Liver (tissue), 8 donors: ENCODE measurements at regions not wholly inside any gene's neighbourhood (a gene's known extent, or its start where the extent isn't known, plus 50 kb on each side); places are given as distances from the start of the nearest gene placed in this dataset.

Source experiments
- DNase-seq: peaks from one replicate; pipeline ENCODE4 v3.0.0-alpha.2; 2017; ENCODE audit warnings: low spot score
- H3K27ac ChIP-seq, 2 donors: one replicate each; pipeline ENCODE4 v1.7.0; 2013; ENCODE audit warnings: inconsistent platforms in 2 of 2, low read length in 2 of 2, control low read depth in 1 of 2, low read depth in 1 of 2, mild to moderate bottlenecking in 1 of 2
- H3K27me3 ChIP-seq, 4 donors: one replicate each; pipeline versions ENCODE4 v1.6.1 to v1.7.0; 2013; ENCODE audit warnings: low read length in 3 of 4, inconsistent platforms in 1 of 4, mild to moderate bottlenecking in 1 of 4, moderate library complexity in 1 of 4; ENCODE audit not compliant: control insufficient read depth in 4 of 4, insufficient read depth in 4 of 4
- H3K36me3 ChIP-seq, 4 donors: one replicate each; pipeline versions ENCODE4 v1.6.1 to v1.7.0; 2013; ENCODE audit warnings: low read length in 3 of 4, mild to moderate bottlenecking in 3 of 4, low read depth in 1 of 4, moderate library complexity in 1 of 4; ENCODE audit not compliant: control insufficient read depth in 4 of 4, insufficient read depth in 3 of 4
- H3K4me1 ChIP-seq, 4 donors: one replicate each; pipeline versions ENCODE4 v1.6.1 to v1.7.0; 2013; ENCODE audit warnings: low read length in 3 of 4, mild to moderate bottlenecking in 3 of 4, moderate library complexity in 1 of 4; ENCODE audit not compliant: control insufficient read depth in 4 of 4, insufficient read depth in 4 of 4
- H3K4me3 ChIP-seq, 3 donors: one replicate each; pipeline versions ENCODE4 v1.6.1 to v1.7.0; 2013; ENCODE audit warnings: low read length in 3 of 3, control low read depth in 1 of 3, low read depth in 1 of 3, mild to moderate bottlenecking in 1 of 3
- H3K9ac ChIP-seq, 2 donors: one replicate each; pipeline ENCODE4 v1.7.0; 2013; ENCODE audit warnings: low read length in 2 of 2, mild to moderate bottlenecking in 2 of 2, moderate library complexity in 2 of 2, control low read depth in 1 of 2, low read depth in 1 of 2
- H3K9me3 ChIP-seq, 4 donors: one replicate each; pipeline versions ENCODE4 v1.6.1 to v1.7.0; 2013; ENCODE audit warnings: low read length in 3 of 4; ENCODE audit not compliant: control insufficient read depth in 4 of 4
- ATF3 ChIP-seq: IDR thresholded peaks from 2 replicates; pipeline ENCODE4 v1.6.1; 2016; ENCODE audit warnings: antibody characterized with exemption
- EGR1 ChIP-seq, 2 donors: IDR thresholded peaks; 2 replicates each; pipeline ENCODE4 v1.6.1; 2016 to 2018; ENCODE audit warnings: antibody characterized with exemption in 2 of 2, low read depth in 2 of 2
- FOXA1 ChIP-seq: IDR thresholded peaks from 2 replicates; pipeline ENCODE4 v1.6.1; 2016; ENCODE audit warnings: antibody characterized with exemption
- FOXA2 ChIP-seq: IDR thresholded peaks from 2 replicates; pipeline ENCODE4 v1.6.1; 2016; ENCODE audit warnings: antibody characterized with exemption
- GABPA ChIP-seq, 2 donors: IDR thresholded peaks in 1 of 2; conservative IDR thresholded peaks in 1 of 2; 2 replicates each; pipeline ENCODE4 v1.6.1; 2016; ENCODE audit warnings: antibody characterized with exemption in 2 of 2, mild to moderate bottlenecking in 1 of 2, moderate library complexity in 1 of 2
- HNF4A ChIP-seq, 2 donors: conservative IDR thresholded peaks; 2 replicates each; pipeline ENCODE4 v1.6.1; 2016; ENCODE audit warnings: antibody characterized with exemption in 2 of 2, mild to moderate bottlenecking in 2 of 2
- HNF4G ChIP-seq: IDR thresholded peaks from 2 replicates; pipeline ENCODE4 v1.6.1; 2016; ENCODE audit warnings: antibody characterized with exemption
- JUND ChIP-seq, 2 donors: IDR thresholded peaks; 2 replicates each; pipeline ENCODE4 v1.6.1; 2016; ENCODE audit warnings: antibody characterized with exemption in 2 of 2
- NR2F2 ChIP-seq: IDR thresholded peaks from 2 replicates; pipeline ENCODE4 v1.6.1; 2016; ENCODE audit warnings: antibody characterized with exemption
- RXRA ChIP-seq, 2 donors: IDR thresholded peaks; 2 replicates each; pipeline ENCODE4 v1.6.1; 2017 to 2018; ENCODE audit warnings: antibody characterized with exemption in 2 of 2, mild to moderate bottlenecking in 1 of 2
- SP1 ChIP-seq: IDR thresholded peaks from 2 replicates; pipeline ENCODE4 v1.6.1; 2018; ENCODE audit warnings: antibody characterized with exemption, mild to moderate bottlenecking
- TAF1 ChIP-seq: conservative IDR thresholded peaks from 2 replicates; pipeline ENCODE4 v1.6.1; 2016; ENCODE audit warnings: antibody characterized with exemption, mild to moderate bottlenecking
- YY1 ChIP-seq: IDR thresholded peaks from 2 replicates; pipeline ENCODE4 v1.6.1; 2016; ENCODE audit warnings: antibody characterized with exemption, mild to moderate bottlenecking
- WGBS: extraction: QIAGEN DNeasy Blood & Tissue Kit; methylation state at CpG from one replicate; pipeline ENCODE4 v1.1.7; 2013; 5-methylcytosine and 5-hydroxymethylcytosine counted together
- TF ChIP-seq, protein P1 (sequence below): IDR thresholded peaks from 2 replicates; pipeline ENCODE4 v1.6.1; 2016; ENCODE audit warnings: antibody characterized with exemption, mild to moderate bottlenecking
- TF ChIP-seq, protein P2 (sequence below): fragments of 150-350 bp; IDR thresholded peaks from 2 replicates; pipeline ENCODE4 v1.5.1; 2017; ENCODE audit warnings: improper control_type of control experiment, low read depth, low read length; ENCODE audit not compliant: missing input control
- donor health status: healthy.
- donor health status: healthy.
- donor health status: healthy.
- donor health status: healthy.
- donor health status: healthy.

DNA sequence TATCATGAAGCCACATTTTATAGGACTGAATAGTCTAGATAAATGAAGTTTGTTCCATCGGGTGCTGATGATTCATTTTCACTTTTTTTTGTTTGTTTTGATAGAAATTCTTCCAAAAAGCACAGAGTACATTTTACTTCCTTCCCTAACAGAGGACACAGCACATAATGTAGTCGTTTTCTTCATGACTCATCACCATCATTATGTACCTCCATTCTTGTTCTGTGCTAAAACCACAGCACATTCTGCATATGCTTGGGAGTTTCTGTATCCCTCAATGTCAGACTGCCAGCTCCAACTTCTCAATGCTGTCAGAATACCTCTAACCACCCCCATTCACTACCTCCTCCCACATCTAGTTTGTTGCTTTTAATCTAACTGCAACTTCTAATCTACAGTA is 1004.9 kb upstream of the ADGRB3 start:
- Histone ChIP-seq H3K27ac (no peak overlapping the region), H3K36me3 (no peaks in the 10 kb centered on the region), H3K27me3 (no peaks in the 10 kb centered on the region), H3K9me3 (no peaks in the 10 kb centered on the region), H3K4me1 (no peaks in the 10 kb centered on the region), H3K4me3 (no peak overlapping the region), H3K9ac (no peak overlapping the region)
- no peak for DNase-seq
- TF ChIP-seq NR2F2 (no peak), HNF4A (conservative IDR thresholded peaks at IDR 0.05) (no peak), GABPA (IDR thresholded peaks at IDR 0.05 in 1 of 2, conservative IDR thresholded peaks at IDR 0.05 in 1 of 2) (no peak), EGR1 (IDR thresholded peaks at IDR 0.05; ENCODE audit: low read depth in 2 of 2) (no peak), JUND (IDR thresholded peaks at IDR 0.05) (no peak), TAF1 (no peak), RXRA (IDR thresholded peaks at IDR 0.05) (no peak)
- 31% methylated on average over 2 of the region's 2 CpGs for WGBS

GRCh38 chr6:67629258-67629657 is 1005.8 kb upstream of the ADGRB3 start:
- no peak for TF ChIP-seq RXRA (IDR thresholded peaks at IDR 0.05)
- TF ChIP-seq, protein P1, sequence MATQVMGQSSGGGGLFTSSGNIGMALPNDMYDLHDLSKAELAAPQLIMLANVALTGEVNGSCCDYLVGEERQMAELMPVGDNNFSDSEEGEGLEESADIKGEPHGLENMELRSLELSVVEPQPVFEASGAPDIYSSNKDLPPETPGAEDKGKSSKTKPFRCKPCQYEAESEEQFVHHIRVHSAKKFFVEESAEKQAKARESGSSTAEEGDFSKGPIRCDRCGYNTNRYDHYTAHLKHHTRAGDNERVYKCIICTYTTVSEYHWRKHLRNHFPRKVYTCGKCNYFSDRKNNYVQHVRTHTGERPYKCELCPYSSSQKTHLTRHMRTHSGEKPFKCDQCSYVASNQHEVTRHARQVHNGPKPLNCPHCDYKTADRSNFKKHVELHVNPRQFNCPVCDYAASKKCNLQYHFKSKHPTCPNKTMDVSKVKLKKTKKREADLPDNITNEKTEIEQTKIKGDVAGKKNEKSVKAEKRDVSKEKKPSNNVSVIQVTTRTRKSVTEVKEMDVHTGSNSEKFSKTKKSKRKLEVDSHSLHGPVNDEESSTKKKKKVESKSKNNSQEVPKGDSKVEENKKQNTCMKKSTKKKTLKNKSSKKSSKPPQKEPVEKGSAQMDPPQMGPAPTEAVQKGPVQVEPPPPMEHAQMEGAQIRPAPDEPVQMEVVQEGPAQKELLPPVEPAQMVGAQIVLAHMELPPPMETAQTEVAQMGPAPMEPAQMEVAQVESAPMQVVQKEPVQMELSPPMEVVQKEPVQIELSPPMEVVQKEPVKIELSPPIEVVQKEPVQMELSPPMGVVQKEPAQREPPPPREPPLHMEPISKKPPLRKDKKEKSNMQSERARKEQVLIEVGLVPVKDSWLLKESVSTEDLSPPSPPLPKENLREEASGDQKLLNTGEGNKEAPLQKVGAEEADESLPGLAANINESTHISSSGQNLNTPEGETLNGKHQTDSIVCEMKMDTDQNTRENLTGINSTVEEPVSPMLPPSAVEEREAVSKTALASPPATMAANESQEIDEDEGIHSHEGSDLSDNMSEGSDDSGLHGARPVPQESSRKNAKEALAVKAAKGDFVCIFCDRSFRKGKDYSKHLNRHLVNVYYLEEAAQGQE, result no peak
- TF ChIP-seq FOXA1, result no peak
- TF ChIP-seq, protein P2, sequence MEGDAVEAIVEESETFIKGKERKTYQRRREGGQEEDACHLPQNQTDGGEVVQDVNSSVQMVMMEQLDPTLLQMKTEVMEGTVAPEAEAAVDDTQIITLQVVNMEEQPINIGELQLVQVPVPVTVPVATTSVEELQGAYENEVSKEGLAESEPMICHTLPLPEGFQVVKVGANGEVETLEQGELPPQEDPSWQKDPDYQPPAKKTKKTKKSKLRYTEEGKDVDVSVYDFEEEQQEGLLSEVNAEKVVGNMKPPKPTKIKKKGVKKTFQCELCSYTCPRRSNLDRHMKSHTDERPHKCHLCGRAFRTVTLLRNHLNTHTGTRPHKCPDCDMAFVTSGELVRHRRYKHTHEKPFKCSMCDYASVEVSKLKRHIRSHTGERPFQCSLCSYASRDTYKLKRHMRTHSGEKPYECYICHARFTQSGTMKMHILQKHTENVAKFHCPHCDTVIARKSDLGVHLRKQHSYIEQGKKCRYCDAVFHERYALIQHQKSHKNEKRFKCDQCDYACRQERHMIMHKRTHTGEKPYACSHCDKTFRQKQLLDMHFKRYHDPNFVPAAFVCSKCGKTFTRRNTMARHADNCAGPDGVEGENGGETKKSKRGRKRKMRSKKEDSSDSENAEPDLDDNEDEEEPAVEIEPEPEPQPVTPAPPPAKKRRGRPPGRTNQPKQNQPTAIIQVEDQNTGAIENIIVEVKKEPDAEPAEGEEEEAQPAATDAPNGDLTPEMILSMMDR, result no peak
- no peak for TF ChIP-seq EGR1 (IDR thresholded peaks at IDR 0.05; ENCODE audit: low read depth in 2 of 2)
- TF ChIP-seq ATF3, result no peak
- no peak for TF ChIP-seq NR2F2
- TF ChIP-seq FOXA2, result no peak
- no peak for TF ChIP-seq HNF4G
- no peak for TF ChIP-seq SP1
- TF ChIP-seq YY1, result no peak
- TF ChIP-seq TAF1, result no peak
- Histone ChIP-seq H3K27ac (no peak overlapping the region), H3K9ac (no peak overlapping the region), H3K36me3 (no peaks in the 10 kb centered on the region), H3K27me3 (no peaks in the 10 kb centered on the region), H3K9me3 (no peaks in the 10 kb centered on the region), H3K4me1 (no peaks in the 10 kb centered on the region), H3K4me3 (no peak overlapping the region)
- DNase-seq, result no peak

DNA sequence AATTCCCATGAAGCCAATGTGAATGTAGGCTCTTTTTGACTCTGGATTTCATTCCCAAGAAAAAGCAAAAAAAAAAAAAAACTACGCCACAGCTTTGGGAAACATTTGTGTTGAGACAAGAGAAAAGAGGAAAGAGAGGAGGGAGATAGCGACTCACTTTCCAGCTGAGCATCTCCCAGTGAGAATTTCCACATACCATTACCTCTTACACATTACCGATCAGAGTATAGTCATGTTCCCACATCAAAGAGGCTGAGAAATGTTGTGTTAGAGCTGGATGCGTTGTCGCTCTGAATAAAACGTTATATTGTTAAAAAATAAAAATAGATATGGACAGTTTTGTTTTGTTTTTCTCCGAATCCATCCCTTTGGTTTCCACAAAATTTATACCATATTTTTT is 1019.3 kb upstream of the ADGRB3 start:
- Histone ChIP-seq H3K9me3 (no peaks in the 10 kb centered on the region), H3K27me3 (no peaks in the 10 kb centered on the region), H3K27ac (no peak overlapping the region), H3K4me1 (no peaks in the 10 kb centered on the region), H3K9ac (no peak overlapping the region), H3K36me3 (no peaks in the 10 kb centered on the region), H3K4me3 (no peak overlapping the region)
- DNase-seq, result no peak
- TF ChIP-seq JUND (IDR thresholded peaks at IDR 0.05) (no peak), ATF3 (no peak), TAF1 (no peak), HNF4G (no peak), NR2F2 (no peak)
- TF ChIP-seq, protein P1, result no peak
- TF ChIP-seq, protein P2, result no peak
- WGBS, result 74% methylated on average over 7 of the region's 7 CpGs
